ENCODE measurements at regions not wholly inside any gene's neighbourhood (a gene's known extent, or its start where the extent isn't known, plus 50 kb on each side); places are given as distances from the start of the nearest gene placed in this dataset.

DNA sequence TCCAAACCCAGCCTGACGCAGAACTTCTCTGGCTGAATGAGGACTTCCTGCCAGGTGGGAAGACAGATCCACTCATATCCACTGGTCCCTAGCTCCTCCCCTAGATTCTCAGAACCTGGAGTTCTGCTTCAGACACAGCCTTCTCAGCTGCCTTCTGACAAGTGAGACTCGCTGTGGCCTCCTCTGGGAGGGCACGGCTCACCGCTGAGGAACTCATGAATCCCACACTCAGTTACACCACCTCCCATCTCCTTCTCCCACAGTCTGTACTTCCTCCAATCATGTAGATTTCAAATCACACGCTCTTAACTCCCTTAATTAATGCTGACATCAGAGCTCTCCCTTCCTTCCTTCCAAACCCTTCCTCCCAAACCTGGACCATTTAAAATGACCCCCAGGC is 86.4 kb upstream of the TMEM45B start:
- TF ChIP-seq CTCF (IDR thresholded peaks at IDR 0.05 in 8 of 11, conservative IDR thresholded peaks at IDR 0.05 in 3 of 11) (no peak), POLR2AphosphoS5 (IDR thresholded peaks at IDR 0.05) (no peak)

All from spleen (tissue), 7 donors.